ENCODE measurements at regions not wholly inside any gene's neighbourhood (a gene's known extent, or its start where the extent isn't known, plus 50 kb on each side); places are given as distances from the start of the nearest gene placed in this dataset.

DNA sequence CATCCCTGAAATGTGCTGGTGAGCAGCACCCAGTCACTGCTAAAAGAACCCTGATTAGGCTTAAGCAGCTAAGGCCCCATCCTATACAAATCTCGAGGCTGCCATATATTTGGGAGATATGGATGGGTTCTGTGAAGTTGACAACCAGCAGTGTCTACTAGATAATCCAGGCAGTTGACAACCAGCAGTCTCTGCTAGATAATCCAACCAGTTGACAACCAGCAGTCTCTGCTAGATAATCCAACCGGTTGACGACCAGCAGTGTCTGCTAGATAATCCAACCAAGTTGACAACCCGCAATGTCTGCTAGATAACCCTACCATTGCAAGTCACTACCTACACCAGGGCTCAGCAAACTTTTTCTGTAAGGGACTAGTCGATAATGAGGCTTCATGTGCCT is 58.3 kb upstream of the KDM7A start (continued):
- TF ChIP-seq ZNF672 (CRISPR knock-in tag; IDR thresholded peaks at IDR 0.05), result no peak
- TF ChIP-seq NONO (IDR thresholded peaks at IDR 0.05), result no peak
- no peak for TF ChIP-seq NONO (CRISPR knock-in tag; conservative IDR thresholded peaks at IDR 0.05)
- TF ChIP-seq ZNF138 (CRISPR knock-in tag; IDR thresholded peaks at IDR 0.05; ENCODE audit: low read depth), result no peak
- TF ChIP-seq GABPA (IDR thresholded peaks at IDR 0.05; ENCODE audit: low read depth, low read length), result no peak
- TF ChIP-seq GABPA (CRISPR knock-in tag; IDR thresholded peaks at IDR 0.05; ENCODE audit: low read depth), result no peak
- TF ChIP-seq, protein P1, sequence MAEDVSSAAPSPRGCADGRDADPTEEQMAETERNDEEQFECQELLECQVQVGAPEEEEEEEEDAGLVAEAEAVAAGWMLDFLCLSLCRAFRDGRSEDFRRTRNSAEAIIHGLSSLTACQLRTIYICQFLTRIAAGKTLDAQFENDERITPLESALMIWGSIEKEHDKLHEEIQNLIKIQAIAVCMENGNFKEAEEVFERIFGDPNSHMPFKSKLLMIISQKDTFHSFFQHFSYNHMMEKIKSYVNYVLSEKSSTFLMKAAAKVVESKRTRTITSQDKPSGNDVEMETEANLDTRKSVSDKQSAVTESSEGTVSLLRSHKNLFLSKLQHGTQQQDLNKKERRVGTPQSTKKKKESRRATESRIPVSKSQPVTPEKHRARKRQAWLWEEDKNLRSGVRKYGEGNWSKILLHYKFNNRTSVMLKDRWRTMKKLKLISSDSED (CRISPR knock-in tag; IDR thresholded peaks at IDR 0.05), result no peak
- TF ChIP-seq ATF7-NPFF (CRISPR knock-in tag; IDR thresholded peaks at IDR 0.05; ENCODE audit: low read depth), result no peak
- TF ChIP-seq, protein P2, sequence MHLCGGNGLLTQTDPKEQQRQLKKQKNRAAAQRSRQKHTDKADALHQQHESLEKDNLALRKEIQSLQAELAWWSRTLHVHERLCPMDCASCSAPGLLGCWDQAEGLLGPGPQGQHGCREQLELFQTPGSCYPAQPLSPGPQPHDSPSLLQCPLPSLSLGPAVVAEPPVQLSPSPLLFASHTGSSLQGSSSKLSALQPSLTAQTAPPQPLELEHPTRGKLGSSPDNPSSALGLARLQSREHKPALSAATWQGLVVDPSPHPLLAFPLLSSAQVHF (CRISPR knock-in tag; IDR thresholded peaks at IDR 0.05), result no peak

DNA sequence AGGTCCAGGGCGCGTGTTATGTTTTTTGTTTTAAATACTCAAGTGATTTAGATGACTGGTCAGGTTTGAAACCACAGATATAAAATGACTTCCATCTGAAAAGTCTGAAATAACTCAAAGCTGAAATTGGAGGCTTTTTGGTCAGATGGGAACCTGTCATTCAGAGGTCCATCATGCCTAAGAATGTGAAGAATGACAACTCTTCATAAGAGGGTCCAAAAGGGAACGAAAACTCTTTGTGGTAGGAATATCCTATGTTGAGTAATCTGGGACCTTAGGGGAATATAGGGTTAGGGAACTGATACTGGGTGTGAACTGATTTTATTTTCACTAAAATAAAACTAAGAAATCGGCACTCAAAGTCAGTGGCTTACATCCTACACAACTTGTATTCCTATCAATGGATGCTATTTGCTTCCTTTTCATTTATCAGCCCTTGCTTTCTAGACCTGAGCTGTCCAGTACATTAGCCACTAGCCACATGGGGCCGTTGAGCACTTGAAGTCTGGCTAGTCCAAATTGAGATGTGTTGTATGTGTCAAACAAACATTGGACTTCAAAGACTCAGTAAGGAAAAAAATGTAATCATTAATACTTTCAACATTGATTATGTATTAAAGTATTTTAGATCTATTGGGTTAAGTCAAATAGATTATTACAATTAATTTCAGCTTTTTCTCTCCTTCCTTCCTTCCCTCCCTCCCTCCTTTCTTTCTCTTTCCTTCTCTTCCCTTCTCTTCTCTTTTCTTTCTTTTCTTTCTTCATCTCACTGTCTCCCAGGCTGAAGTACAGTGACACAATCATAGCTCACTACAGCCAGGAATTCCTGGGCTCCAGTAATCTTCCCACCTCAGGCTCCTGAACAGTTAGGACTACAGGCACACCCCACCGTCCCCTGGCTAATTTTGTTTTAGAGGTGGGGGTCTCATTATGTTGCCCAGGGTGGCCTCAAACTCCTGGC is 56.5 kb upstream of the KDM7A start:
- POLR2A ChIA-PET, result interaction anchor here (3.9 to 5.7 kb wide), 2 partner anchors 20 to 56 kb away, joined by 64 to 128 read pairs; partner anchors contain the start of gene KDM7A
- FAIRE-seq, result peak; percentile 15
- Histone ChIP-seq H3K27ac (ENCODE audit: extremely low read length, insufficient read depth, low read length) (peak overlapping the region; percentile 84), H3K4me2 (ENCODE audit: low read depth, low read length) (peak overlapping the region; percentile 96), H4K20me1 (ENCODE audit: insufficient read depth, low read length) (no peaks in the 10 kb centered on the region), H3K9me3 (ENCODE audit: low read length) (no peaks in the 10 kb centered on the region), H3K4me1 (ENCODE audit: insufficient read depth, low read length) (peaks cover 71% of the 10 kb centered on the region), H3K36me3 (replicated peaks in 1 of 2; ENCODE audit: control insufficient read depth in 1 of 2, insufficient read depth in 2 of 2, low read length in 2 of 2) (no peaks in the 10 kb centered on the region), H3K27me3 (ENCODE audit: control insufficient read depth in 1 of 2, insufficient read depth in 2 of 2, low read length in 2 of 2) (no peaks in the 10 kb centered on the region), H2AFZ (ENCODE audit: low read length) (no peak overlapping the region), H3K9ac (ENCODE audit: insufficient read depth, low read depth, low read length) (peak overlapping the region; percentile 51), H3K79me2 (ENCODE audit: insufficient read depth, low read length) (peaks cover 8% of the 10 kb centered on the region), H3K4me3 (replicated peaks in 1 of 3; ENCODE audit: insufficient read depth in 1 of 3, low read depth in 2 of 3, low read length in 3 of 3) (peak overlapping the region in 1 of 3 experiments; percentile 26; a peak in 2 of 6 replicates)
- WGBS (ENCODE audit: low lambda C conversion rate), result 46% methylated on average over 6 of the region's 6 CpGs
- in situ Hi-C loops (cut with HindIII; ENCODE audit: extremely low pct_ligation_motif_present, low pct_unique_long_range_greater_than_20kb) (loop anchor here (5.0 kb wide), 1 partner anchor 56 kb away; the partner anchor contains the start of gene KDM7A), intact Hi-C loops (cut with micrococcal nuclease; ENCODE audit: unreplicated experiment) (loop anchor here (2.0 to 5.0 kb wide), 2 partner anchors 94 to 639 kb away; no protein-coding TSS in a partner anchor)
- CTCF ChIA-PET (ENCODE audit: low intra/inter-chr PET ratio, low total read pairs), result no interaction called here
- no TSS peak for BruUV-seq (replicated peaks)
- no peak for ATAC-seq
- peak; percentile 52 for DNase-seq (ENCODE audit: low spot score)
- TF ChIP-seq, protein P3, sequence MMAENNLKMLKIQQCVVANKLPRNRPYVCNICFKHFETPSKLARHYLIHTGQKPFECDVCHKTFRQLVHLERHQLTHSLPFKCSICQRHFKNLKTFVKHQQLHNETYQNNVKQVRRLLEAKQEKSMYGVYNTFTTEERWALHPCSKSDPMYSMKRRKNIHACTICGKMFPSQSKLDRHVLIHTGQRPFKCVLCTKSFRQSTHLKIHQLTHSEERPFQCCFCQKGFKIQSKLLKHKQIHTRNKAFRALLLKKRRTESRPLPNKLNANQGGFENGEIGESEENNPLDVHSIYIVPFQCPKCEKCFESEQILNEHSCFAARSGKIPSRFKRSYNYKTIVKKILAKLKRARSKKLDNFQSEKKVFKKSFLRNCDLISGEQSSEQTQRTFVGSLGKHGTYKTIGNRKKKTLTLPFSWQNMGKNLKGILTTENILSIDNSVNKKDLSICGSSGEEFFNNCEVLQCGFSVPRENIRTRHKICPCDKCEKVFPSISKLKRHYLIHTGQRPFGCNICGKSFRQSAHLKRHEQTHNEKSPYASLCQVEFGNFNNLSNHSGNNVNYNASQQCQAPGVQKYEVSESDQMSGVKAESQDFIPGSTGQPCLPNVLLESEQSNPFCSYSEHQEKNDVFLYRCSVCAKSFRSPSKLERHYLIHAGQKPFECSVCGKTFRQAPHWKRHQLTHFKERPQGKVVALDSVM (CRISPR knock-in tag; IDR thresholded peaks at IDR 0.05), result 0 out of 2 replicates have a peak, but pooled peaks have one; percentile 33
- TF ChIP-seq, protein P4, sequence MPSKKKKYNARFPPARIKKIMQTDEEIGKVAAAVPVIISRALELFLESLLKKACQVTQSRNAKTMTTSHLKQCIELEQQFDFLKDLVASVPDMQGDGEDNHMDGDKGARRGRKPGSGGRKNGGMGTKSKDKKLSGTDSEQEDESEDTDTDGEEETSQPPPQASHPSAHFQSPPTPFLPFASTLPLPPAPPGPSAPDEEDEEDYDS (CRISPR knock-in tag; IDR thresholded peaks at IDR 0.05), result 0 out of 2 replicates have a peak, but pooled peaks have one; percentile 29
- TF ChIP-seq, protein P5, sequence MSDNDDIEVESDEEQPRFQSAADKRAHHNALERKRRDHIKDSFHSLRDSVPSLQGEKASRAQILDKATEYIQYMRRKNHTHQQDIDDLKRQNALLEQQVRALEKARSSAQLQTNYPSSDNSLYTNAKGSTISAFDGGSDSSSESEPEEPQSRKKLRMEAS (IDR thresholded peaks at IDR 0.05), result peak; percentile 35; the same call in 1 of the 2 replicates
- 0 out of 2 replicates have a peak, but pooled peaks have one; percentile 19 for TF ChIP-seq ZNF317 (CRISPR knock-in tag; IDR thresholded peaks at IDR 0.05)
- TF ChIP-seq KAT8 (CRISPR knock-in tag; IDR thresholded peaks at IDR 0.05), result no peak
- TF ChIP-seq, protein P6, sequence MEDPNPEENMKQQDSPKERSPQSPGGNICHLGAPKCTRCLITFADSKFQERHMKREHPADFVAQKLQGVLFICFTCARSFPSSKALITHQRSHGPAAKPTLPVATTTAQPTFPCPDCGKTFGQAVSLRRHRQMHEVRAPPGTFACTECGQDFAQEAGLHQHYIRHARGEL (CRISPR knock-in tag; IDR thresholded peaks at IDR 0.05), result no peak
- TF ChIP-seq ERF (CRISPR knock-in tag; IDR thresholded peaks at IDR 0.05), result peak; percentile 26; the same call in 1 of the 2 replicates
- 0 out of 2 replicates have a peak, but pooled peaks have one; percentile 41 for TF ChIP-seq ZNF232 (CRISPR knock-in tag; IDR thresholded peaks at IDR 0.05; ENCODE audit: borderline replicate concordance)
- TF ChIP-seq ZKSCAN8 (CRISPR knock-in tag; IDR thresholded peaks at IDR 0.05; ENCODE audit: borderline replicate concordance), result no peak

Data from HepG2 (cell line).